Thoracic aorta (tissue), 2 donors: ENCODE measurements at regions not wholly inside any gene's neighbourhood (a gene's known extent, or its start where the extent isn't known, plus 50 kb on each side); places are given as distances from the start of the nearest gene placed in this dataset.

Source experiments
- ATAC-seq: fragments of 150-250 bp; one replicate; pipeline ENCODE4 v1.8.0; 2017; ENCODE audit warnings: low read depth; ENCODE audit not compliant: insufficient number of reproducible peaks, low FRiP score
- DNase-seq: peaks from one replicate; pipeline ENCODE4 v3.0.0-alpha.2; 2020; ENCODE audit warnings: low spot score
- H3K27ac ChIP-seq, 2 donors: fragments of 200-600 bp; sonication (generic); 1 replicate in 1 of 2; 2 replicates in 1 of 2; pipeline ENCODE4 v1.5.1; 2016; ENCODE audit warnings: mild to moderate bottlenecking in 2 of 2, moderate library complexity in 2 of 2
- H3K27me3 ChIP-seq: fragments of 200-600 bp; sonication (generic); replicated peaks from 2 replicates; pipeline ENCODE4 v1.6.0; 2016; ENCODE audit warnings: mild to moderate bottlenecking; ENCODE audit not compliant: insufficient read depth
- H3K36me3 ChIP-seq: fragments of 200-600 bp; sonication (generic); one replicate; pipeline ENCODE4 v1.5.1; 2016
- H3K4me1 ChIP-seq, 2 donors: fragments of 200-600 bp; sonication (generic); 1 replicate in 1 of 2; 2 replicates in 1 of 2; pipeline versions ENCODE4 v1.5.1 to v1.6.0; 2016; ENCODE audit warnings: low read depth in 2 of 2, mild to moderate bottlenecking in 1 of 2; ENCODE audit not compliant: control insufficient read depth in 1 of 2
- H3K4me3 ChIP-seq: fragments of 200-600 bp; sonication (generic); 2 replicates; pipeline ENCODE4 v1.5.1; 2016; ENCODE audit warnings: mild to moderate bottlenecking
- H3K9me3 ChIP-seq: fragments of 200-600 bp; sonication (generic); 2 replicates; pipeline ENCODE4 v1.5.1; 2016
- CTCF ChIP-seq: fragments of 200-600 bp; sonication (generic); IDR thresholded peaks from one replicate; pipeline ENCODE4 v1.5.1; 2019; ENCODE audit warnings: antibody characterized with exemption

- no peak for TF ChIP-seq CTCF
- no peaks in the 10 kb centered on the region for H3K36me3 ChIP-seq
- ATAC-seq (no peak), DNase-seq (no peak)
- no peaks in the 10 kb centered on the region for H3K4me1 ChIP-seq
- no peak overlapping the region for H3K27ac ChIP-seq
- no peaks in the 10 kb centered on the region for H3K27me3 ChIP-seq
- no peaks in the 10 kb centered on the region for H3K9me3 ChIP-seq
- no peak overlapping the region for H3K4me3 ChIP-seq
These were observed 311.8 kb upstream of the PRKCQ start for GRCh38 chr10:6891924-6892323.

- Histone ChIP-seq H3K27me3 (no peaks in the 10 kb centered on the region), H3K27ac (no peak overlapping the region), H3K9me3 (no peaks in the 10 kb centered on the region), H3K4me3 (no peak overlapping the region), H3K4me1 (no peaks in the 10 kb centered on the region), H3K36me3 (no peaks in the 10 kb centered on the region)
- no peak for DNase-seq
- no peak for ATAC-seq
- no peak for TF ChIP-seq CTCF
These were observed 309.6 kb upstream of the PRKCQ start for GRCh38 chr10:6889718-6890117.

- TF ChIP-seq CTCF: no peak
- DNase-seq: no peak
- Histone ChIP-seq H3K27ac (no peak overlapping the region), H3K9me3 (no peaks in the 10 kb centered on the region), H3K4me3 (no peak overlapping the region), H3K36me3 (no peaks in the 10 kb centered on the region), H3K4me1 (no peaks in the 10 kb centered on the region), H3K27me3 (no peaks in the 10 kb centered on the region)
- no peak for ATAC-seq
These were observed 308.4 kb upstream of the PRKCQ start for GRCh38 chr10:6888434-6888833.

- Histone ChIP-seq H3K27ac (no peak overlapping the region), H3K4me3 (no peak overlapping the region), H3K9me3 (no peaks in the 10 kb centered on the region), H3K36me3 (no peaks in the 10 kb centered on the region), H3K27me3 (no peaks in the 10 kb centered on the region), H3K4me1 (no peaks in the 10 kb centered on the region)
- DNase-seq: no peak
- TF ChIP-seq CTCF: no peak
- ATAC-seq: no peak
These were observed 305.2 kb upstream of the PRKCQ start for GRCh38 chr10:6885284-6885683.

GRCh38 chr10:6881987-6882386 lies 301.9 kb upstream of the PRKCQ start:
- Histone ChIP-seq H3K9me3 (no peaks in the 10 kb centered on the region), H3K27me3 (no peaks in the 10 kb centered on the region), H3K4me1 (no peaks in the 10 kb centered on the region), H3K27ac (no peak overlapping the region), H3K4me3 (no peak overlapping the region), H3K36me3 (no peaks in the 10 kb centered on the region)
- TF ChIP-seq CTCF: no peak
- DNase-seq (no peak), ATAC-seq (no peak)
